Stimulated activated CD8-positive, alpha-beta memory T cell treated with anti-CD3 and anti-CD28 coated beads, Interleukin-12 subunit alpha, Interleukin-12 subunit beta, amount 100 ng/mL, for 24 hours (primary cell): ENCODE measurements at regions not wholly inside any gene's neighbourhood (a gene's known extent, or its start where the extent isn't known, plus 50 kb on each side); places are given as distances from the start of the nearest gene placed in this dataset.

ENCODE experiments used
- DNase-seq: peaks from one replicate; pipeline ENCODE4 v3.0.0-alpha.2; 2020; ENCODE audit errors: extremely low read depth

DNA sequence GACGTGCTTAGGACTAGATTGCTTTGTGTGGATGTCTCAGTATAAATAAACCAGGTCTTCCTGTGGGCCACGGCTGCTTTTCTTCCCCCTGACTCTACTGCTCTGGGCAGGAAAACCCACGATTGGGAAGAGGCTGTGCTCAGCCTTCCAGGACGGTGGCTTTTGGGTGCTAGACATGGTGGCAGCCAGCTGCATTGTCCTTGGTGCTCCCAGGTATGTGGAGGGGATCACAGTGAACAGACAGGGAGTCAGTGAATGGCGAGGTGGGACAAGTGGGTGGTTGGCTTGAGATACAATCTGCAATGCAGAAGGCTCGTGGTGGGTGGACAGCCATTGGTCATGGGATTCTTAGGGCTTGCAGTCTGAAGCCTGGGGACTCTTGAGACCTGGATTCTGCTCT, 366.3 kb downstream of the AACS start:
- no peak for DNase-seq

DNA sequence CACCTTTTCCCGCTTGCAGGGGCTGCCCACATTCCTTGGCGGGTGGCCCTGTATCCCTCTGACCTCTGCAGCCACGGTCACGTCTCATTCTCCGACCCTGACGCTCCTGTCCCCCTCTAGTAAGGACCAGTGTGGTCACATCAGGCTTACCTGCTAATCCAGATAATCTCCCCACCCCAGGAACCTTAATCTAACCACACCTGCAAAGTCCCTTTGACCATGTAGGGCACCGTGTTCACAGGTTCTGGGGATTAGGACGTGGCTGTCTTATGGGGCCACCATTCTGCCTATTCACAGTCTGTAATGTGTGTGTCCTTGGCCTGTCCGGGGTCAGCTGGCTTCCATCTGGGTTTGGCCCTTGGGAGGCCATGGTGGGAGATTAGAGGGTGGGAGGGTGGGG, 368.9 kb downstream of the AACS start:
- no peak for DNase-seq

- DNase-seq: no peak
Observed at GRCh38 chr12:125434936-125435443, 369.8 kb downstream of the AACS start.

DNA sequence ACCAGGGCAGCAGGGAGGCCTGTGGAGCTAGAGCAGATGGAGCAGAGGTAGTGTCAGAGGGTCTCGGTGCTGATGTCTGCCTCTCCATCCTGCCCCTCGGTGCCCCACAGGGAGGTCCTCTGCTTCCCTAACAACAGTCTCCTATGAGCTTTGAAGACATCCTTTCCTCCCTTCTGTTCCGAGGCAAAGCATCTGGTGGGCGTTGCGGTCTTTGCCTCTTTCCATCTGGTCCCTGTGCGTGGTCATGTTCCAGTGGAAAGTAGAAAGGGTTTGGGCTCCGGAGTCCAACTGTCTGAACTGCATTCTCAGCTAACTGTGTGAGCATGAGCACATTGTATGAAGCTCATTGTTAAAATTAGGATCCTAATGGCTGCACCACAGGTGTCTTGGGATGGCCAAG, 370.6 kb downstream of the AACS start:
- DNase-seq: no peak

DNA sequence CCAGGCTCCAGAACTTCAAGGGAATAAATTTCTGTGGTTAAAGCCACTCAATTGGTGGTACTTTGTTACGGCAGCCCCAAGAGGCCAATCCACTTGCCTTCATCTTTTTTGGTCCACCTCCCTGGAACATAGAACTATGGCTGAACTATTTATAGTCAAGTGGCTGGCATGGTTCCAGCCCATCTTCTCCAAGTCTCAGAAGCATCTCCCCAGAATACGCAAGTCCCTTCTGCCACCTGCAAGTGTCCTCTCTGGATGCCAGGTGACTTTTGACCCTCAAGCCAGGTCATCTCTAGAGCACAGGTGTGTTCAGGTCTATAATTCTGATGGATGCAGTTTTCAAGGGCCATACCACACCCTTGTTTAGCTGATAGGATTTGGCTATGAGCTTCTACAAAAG, 371.5 kb downstream of the AACS start:
- no peak for DNase-seq

DNA sequence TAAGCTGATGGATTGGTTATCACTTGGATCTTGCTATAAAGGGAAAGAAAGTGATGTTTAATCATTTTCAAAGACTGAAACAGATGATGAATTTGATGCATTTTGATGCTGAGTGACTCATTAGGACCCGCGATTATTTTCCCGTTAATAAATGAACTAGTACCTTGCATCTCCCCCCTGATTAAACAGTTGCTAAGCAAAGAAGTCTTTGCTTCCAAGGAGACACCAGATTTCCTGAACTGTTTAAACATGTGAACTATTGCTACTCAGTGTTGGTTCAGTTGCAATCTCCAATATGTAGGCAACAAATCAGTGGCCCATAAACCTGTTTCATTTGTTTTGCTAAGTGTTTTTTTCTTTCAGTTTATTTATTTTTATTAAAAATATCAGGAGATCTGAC, 375.2 kb downstream of the AACS start:
- DNase-seq: no peak

- DNase-seq: no peak
Observed at GRCh38 chr12:125443341-125443740, 378.1 kb downstream of the AACS start.

- no peak for DNase-seq
Observed at GRCh38 chr12:125451408-125451807, 386.2 kb downstream of the AACS start.

DNA sequence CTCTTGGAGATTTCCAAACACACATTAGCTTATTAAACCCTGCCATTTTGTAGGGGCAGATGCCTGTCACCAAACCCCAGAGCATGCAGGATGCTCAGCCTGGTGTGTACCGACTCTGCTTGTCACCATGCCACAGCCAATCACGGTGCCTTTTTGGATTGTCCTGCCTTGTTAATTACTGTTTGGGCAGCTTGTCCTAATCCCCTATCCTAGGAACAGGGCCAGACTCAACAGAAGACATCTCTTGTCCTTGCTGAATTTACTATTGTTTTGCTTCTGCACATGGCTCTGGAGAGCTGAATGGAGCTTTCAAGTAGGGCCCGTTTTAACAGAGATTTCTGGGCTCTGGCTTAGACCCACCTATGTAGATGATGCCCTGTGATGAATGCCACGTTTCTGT, 388.5 kb downstream of the AACS start:
- DNase-seq: no peak

DNA sequence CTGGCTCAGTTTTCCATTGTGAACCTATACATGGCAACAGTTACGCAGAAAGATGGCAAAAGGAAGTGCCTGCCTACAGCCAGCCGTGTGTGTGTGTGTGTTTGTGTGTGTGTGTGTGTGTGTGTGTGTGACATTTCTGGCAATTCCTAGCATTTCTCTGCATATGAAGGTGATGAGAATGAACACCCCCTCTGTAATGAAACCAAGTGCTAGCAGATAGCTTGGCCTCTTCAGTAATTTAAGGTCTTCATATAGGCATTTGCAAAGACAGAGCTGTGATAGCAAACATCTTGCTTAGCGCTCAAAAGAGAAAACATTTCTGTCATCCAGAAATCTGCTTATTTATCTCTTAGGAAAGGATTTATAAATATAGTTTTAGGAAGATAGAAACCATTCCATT, 389.1 kb downstream of the AACS start:
- DNase-seq: no peak

DNA sequence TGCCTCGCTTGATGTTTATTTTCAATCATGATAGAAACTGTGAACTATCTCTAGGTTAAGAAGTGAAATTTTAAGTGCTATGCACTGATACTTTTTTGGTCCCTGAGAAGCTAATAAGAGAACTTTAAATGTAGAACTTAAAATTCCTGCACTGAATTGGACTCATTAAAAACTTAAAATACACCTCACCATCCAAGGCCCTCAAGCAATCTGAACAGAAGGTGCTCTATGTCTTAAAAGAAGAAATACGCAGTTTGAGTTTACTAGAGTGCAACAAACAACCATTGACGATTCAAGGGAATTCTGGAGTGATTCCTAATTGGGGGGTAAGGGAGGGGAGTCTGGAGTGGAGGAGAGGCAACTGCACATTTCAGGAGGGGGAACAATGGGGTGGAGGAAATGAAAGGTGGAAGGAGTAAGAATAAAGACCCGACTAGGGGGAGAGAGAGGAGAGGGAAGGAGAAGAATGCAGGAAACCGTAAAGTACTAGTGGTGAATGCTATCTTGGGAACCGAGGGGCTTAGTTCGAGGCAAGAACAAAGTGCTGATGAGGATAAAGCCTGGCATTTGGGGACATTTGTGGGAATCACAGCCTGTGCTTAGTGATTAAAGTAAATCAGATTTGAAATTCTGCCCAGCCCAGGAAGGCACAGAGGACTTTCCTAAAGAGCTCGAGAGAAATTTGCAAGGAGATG, 389.7 kb downstream of the AACS start:
- no peak for DNase-seq

DNA sequence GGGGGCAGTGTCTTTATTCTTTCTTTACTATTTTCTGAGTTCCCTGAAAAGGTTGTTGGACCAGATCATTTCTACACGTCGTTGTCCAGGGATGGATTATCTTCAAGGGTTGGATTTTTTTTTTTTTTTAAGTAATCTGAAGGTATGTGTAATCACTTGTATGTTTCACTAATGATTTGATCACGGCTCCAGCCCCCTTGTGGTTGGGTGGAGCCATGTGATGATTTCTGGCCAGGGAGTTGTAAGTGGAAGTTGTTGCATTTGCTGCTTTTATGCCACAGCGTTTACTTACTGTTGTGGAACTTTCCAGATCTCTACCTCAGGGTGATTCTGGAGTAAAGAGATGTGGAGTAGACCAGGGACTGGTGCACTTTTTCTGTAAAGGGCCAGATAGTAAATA, 390.3 kb downstream of the AACS start:
- no peak for DNase-seq

DNA sequence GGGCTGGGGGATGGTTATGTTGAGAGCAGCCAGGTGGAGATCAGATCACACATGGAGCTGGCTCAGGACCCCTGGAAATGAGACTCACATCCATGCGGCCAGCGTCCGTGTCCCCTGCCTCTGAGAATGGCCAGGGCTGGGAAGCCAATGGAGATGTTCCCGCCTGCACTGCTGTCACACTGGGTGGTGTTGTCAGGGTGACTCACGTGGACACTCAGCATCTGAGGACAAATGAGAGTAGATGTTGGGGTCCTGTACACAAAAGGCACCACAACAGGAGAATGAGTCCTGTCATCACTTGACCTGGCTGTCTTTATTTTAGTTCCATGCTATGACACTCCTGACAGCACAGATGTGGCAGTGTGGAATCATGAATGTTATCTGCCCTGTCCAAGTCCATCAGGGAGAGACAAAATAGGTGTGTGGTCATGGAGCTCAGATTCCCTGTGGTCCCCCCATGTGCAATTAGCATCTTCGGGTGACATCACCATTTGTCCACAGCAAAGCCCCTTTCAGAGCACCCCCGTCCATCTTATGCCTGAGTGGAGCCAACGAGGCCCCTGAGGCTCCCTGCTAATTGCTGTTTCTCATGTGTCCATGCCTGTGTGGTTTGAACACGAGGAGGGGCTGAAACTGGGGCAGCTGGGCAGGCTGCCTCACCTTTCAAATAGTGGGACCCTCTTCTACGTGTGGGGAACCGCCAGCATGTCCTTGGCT, 393.5 kb downstream of the AACS start:
- DNase-seq: no peak

- no peak for DNase-seq
Observed at GRCh38 chr12:125461831-125462230, 396.6 kb downstream of the AACS start.

DNA sequence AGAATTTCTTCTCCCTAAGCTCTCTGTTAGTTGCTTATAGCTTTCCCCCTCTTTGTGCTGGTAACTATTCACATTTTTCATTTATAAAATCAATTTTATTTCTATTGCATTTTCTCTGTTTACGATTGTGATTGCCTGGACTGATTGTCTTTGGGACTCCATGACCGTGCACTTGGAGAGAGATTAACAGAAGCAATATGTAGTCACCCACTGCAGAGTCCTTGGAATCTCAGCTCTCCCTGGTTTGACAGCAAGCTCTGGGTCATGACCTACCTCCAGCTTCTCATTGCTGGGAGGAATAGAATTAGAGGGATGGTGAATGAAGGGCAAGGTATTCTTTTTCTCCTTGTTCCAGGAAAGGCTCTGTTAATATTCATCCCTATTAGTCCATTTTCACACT, 398.2 kb downstream of the AACS start:
- no peak for DNase-seq

DNA sequence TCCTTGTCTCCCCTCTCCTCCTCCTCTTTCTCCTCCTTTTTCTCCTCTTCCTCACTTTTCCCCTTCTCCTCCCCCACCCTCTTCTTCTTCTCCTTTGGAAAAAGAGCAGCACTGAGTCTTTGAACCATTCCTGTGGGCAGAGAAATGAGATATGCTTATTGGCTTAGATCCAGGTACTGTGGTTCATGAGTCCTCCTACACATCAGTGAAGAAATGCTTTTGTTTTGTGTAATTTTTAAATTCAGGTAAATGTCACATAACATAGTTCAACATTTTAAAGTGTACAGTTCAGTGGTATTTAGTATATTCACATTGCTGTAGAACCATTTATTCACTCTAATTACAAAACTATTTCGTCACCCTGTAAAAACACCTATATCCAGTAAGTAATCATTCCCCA, 402.1 kb downstream of the AACS start:
- DNase-seq: no peak

GRCh38 chr12:125469683-125470082, 404.4 kb downstream of the AACS start:
- no peak for DNase-seq

DNA sequence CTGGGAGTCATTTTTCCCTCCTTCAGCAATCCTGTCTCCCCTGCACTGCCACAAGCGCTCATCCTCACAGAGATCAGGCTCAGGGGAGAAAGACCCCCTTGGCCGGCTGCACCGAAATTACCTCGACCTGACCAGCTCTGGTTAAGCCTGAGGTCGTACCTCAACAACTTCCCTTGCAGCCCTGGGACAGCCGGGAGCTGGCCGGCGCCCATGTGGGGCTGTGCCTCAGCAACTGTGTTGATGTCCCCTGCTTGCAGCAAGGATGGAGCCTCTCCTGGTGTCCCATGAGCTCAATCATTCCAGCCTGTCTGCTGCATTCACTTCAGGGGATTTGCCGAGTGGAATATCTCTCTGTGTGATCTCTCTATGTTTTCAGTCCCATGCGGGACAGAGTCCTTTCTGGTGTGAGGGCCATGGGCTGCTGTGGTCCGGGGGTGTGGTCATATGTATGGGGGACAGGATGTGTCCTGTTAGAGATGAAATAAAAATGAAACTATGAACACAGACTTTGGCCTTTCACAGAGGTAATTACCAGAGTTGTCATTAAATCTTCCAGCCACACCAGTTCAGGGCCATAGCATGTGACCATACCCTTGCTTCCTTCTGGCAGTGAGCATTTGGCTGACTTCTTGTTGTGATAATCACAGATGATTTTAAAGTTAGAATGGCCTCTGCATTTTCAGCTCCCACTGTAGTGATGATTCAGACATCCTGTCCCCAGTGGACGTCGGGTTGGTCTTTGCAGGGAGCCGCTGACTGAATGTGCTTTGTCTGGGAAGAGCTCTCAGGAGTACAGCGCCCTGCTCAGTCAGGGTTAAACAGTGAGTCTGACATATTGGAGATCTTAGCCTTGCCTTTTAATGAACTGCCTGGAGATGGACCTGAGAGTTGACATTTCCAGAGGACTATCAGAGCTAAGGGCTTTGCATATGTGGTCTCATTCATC, 405.9 kb downstream of the AACS start:
- DNase-seq: no peak

DNA sequence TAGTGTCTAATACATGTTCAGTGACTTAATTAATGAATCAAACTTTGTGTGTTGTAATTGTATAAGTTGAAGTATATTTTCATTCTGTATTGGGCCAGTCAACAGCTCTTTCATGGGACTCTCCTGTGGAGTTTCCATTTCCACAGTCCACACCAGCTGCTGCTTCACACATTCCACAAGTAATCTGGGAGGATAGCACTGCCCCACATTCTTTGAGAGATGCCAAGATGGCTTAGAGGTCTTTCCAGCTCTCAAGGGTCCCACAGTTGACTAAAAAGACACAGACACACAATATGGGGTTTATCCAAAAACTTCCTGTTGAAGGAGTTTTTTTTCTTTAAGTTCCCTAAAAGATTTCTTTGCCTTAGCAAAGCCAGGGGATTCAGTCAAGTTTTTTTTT, 408.3 kb downstream of the AACS start:
- no peak for DNase-seq

DNA sequence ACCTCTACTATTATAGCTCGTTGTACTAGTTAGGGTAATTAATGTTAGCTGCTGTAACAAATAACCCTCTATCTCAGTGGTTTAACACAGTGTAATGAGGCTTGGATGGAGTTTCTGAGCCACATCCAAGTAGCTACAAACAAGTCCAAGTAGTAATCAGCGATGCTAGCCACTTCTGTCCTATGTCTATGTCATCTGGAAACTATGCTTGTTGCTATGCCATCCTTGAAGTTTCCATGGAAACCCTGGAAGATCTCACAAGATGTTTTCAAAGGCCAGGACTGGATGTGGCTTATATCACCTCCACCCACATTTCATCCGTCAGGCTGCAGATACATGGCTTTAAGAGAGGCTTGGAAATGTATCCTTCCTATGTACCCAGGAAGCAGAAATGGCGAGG, 422.1 kb downstream of the AACS start:
- DNase-seq: no peak

- DNase-seq: no peak
Observed at GRCh38 chr12:125491553-125491952, 426.3 kb downstream of the AACS start.
